ENCODE measurements at regions not wholly inside any gene's neighbourhood (a gene's known extent, or its start where the extent isn't known, plus 50 kb on each side); places are given as distances from the start of the nearest gene placed in this dataset.

DNA sequence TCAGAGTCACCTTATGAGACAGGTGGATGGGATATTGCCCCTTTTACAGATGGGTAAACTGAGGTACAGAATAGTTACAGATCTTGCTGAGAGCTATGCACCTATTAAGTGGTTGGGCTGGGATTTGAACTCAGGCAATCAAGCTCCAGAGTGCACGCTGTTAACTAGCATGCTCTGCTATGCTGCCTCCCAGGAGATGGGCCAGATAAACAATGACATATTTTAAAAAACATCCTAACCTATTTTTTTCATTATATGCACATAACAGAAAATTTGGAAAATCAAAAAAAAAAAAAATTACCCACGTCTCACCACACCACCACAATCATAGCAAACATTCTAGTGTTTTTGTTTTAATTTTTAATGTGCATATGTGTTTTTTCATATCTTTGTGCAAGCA, 123.4 kb upstream of the STC2 start:
- Histone ChIP-seq H3K9me3 (no peaks in the 10 kb centered on the region), H3K27ac (ENCODE audit: low read depth in 2 of 2, low read length in 1 of 2) (no peak overlapping the region), H3K4me3 (ENCODE audit: low read depth in 2 of 2, low read length in 1 of 2) (no peak overlapping the region), H4K20me1 (ENCODE audit: insufficient read depth) (no peaks in the 10 kb centered on the region), H3K4me1 (ENCODE audit: control insufficient read depth in 1 of 2, insufficient read depth in 2 of 2, low read depth in 1 of 2, low read length in 1 of 2) (0 out of 4 replicates have a peak, but pooled peaks cover 0 to 5% of the 10 kb centered on the region in 2 experiments), H3K36me3 (replicated peaks in 1 of 2; ENCODE audit: control insufficient read depth in 1 of 2, insufficient read depth in 2 of 2, low read length in 1 of 2) (no peaks in the 10 kb centered on the region), H3K79me2 (ENCODE audit: insufficient read depth) (no peaks in the 10 kb centered on the region), H3K4me2 (no peak overlapping the region), H3K27me3 (ENCODE audit: insufficient read depth) (peaks cover 3% of the 10 kb centered on the region; the same call in 1 of the 2 replicates), H3K9me2 (no peaks in the 10 kb centered on the region), H3F3A (replicated peaks; ENCODE audit: insufficient read depth) (peaks cover 21% of the 10 kb centered on the region), H3K9ac (no peak overlapping the region), H2AFZ (ENCODE audit: low read depth) (no peak overlapping the region)
- TF ChIP-seq TCF12 (IDR thresholded peaks at IDR 0.05) (no peak), RXRA (IDR thresholded peaks at IDR 0.05; ENCODE audit: borderline replicate concordance, low read depth) (no peak), TEAD4 (IDR thresholded peaks at IDR 0.05; ENCODE audit: borderline replicate concordance, insufficient read depth) (no peak), YY1 (IDR thresholded peaks at IDR 0.05; ENCODE audit: low read depth) (no peak), POLR2AphosphoS5 (IDR thresholded peaks at IDR 0.05; ENCODE audit: low read depth, low read length) (no peak), CHD2 (IDR thresholded peaks at IDR 0.05; ENCODE audit: low read length, partially characterized antibody) (no peak), GATA2 (CRISPR knock-in tag; IDR thresholded peaks at IDR 0.05) (no peak), EP300 (IDR thresholded peaks at IDR 0.05; ENCODE audit: borderline replicate concordance in 1 of 2, low read depth in 1 of 2, low read length in 1 of 2) (no peak)
- CTCF ChIA-PET: interaction anchor here (1.0 to 2.5 kb wide), 6 partner anchors 9 to 121 kb away, joined by 3 to 11 read pairs (median 4); no protein-coding TSS in a partner anchor
- WGBS (ENCODE audit: low lambda C conversion rate): 67% methylated on average over 2 of the region's 2 CpGs
- POLR2A ChIA-PET: no interaction called here
- no peak for DNase-seq

- ChIA-PET CTCF (interaction anchor here (0.6 to 2.5 kb wide), 8 partner anchors 9 to 137 kb away, joined by 3 to 11 read pairs (median 3); no protein-coding TSS in a partner anchor), POLR2A (no interaction called here)
- H2AFZ ChIP-seq (ENCODE audit: low read depth): no peak overlapping the region
- H3K27me3 ChIP-seq (ENCODE audit: insufficient read depth): peaks cover 7% of the 10 kb centered on the region; the same call in 1 of the 2 replicates
- DNase-seq: peak; percentile 48
- no peak overlapping the region for H3K4me3 ChIP-seq (ENCODE audit: low read depth in 2 of 2, low read length in 1 of 2)
- no peaks in the 10 kb centered on the region for H4K20me1 ChIP-seq (ENCODE audit: insufficient read depth)
- no peaks in the 10 kb centered on the region for H3K9me2 ChIP-seq
- no peak overlapping the region for H3K27ac ChIP-seq (ENCODE audit: low read depth in 2 of 2, low read length in 1 of 2)
- no peaks in the 10 kb centered on the region for H3K9me3 ChIP-seq
- 0 out of 4 replicates have a peak, but pooled peaks cover 0 to 5% of the 10 kb centered on the region in 2 experiments for H3K4me1 ChIP-seq (ENCODE audit: control insufficient read depth in 1 of 2, insufficient read depth in 2 of 2, low read depth in 1 of 2, low read length in 1 of 2)
- H3K36me3 ChIP-seq (replicated peaks in 1 of 2; ENCODE audit: control insufficient read depth in 1 of 2, insufficient read depth in 2 of 2, low read length in 1 of 2): no peaks in the 10 kb centered on the region
- H3K79me2 ChIP-seq (ENCODE audit: insufficient read depth): no peaks in the 10 kb centered on the region
- H3F3A ChIP-seq (replicated peaks; ENCODE audit: insufficient read depth): peaks cover 21% of the 10 kb centered on the region
- H3K9ac ChIP-seq: no peak overlapping the region
- TF ChIP-seq CHD2 (IDR thresholded peaks at IDR 0.05; ENCODE audit: low read length, partially characterized antibody) (no peak), POLR2AphosphoS5 (IDR thresholded peaks at IDR 0.05; ENCODE audit: low read depth, low read length) (no peak), GATA2 (CRISPR knock-in tag; IDR thresholded peaks at IDR 0.05) (no peak), FOXJ3 (CRISPR knock-in tag; IDR thresholded peaks at IDR 0.05) (no peak), RAD21 (IDR thresholded peaks at IDR 0.05; ENCODE audit: low read length) (peak; percentile 33), SIN3A (IDR thresholded peaks at IDR 0.05; ENCODE audit: borderline replicate concordance, low read depth, low read length) (no peak), NFIC (IDR thresholded peaks at IDR 0.05; ENCODE audit: borderline replicate concordance) (no peak), RCOR1 (IDR thresholded peaks at IDR 0.05; ENCODE audit: low read length) (no peak), ZBTB33 (IDR thresholded peaks at IDR 0.05; ENCODE audit: borderline replicate concordance, low read depth) (no peak), GABPA (IDR thresholded peaks at IDR 0.05; ENCODE audit: low read depth) (no peak)
- TF ChIP-seq, protein P1, sequence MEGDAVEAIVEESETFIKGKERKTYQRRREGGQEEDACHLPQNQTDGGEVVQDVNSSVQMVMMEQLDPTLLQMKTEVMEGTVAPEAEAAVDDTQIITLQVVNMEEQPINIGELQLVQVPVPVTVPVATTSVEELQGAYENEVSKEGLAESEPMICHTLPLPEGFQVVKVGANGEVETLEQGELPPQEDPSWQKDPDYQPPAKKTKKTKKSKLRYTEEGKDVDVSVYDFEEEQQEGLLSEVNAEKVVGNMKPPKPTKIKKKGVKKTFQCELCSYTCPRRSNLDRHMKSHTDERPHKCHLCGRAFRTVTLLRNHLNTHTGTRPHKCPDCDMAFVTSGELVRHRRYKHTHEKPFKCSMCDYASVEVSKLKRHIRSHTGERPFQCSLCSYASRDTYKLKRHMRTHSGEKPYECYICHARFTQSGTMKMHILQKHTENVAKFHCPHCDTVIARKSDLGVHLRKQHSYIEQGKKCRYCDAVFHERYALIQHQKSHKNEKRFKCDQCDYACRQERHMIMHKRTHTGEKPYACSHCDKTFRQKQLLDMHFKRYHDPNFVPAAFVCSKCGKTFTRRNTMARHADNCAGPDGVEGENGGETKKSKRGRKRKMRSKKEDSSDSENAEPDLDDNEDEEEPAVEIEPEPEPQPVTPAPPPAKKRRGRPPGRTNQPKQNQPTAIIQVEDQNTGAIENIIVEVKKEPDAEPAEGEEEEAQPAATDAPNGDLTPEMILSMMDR (IDR thresholded peaks at IDR 0.05): peak; percentile 49
- WGBS (ENCODE audit: low lambda C conversion rate): 56% methylated on average over 5 of the region's 5 CpGs
- no peak overlapping the region for H3K4me2 ChIP-seq
These were observed 122.8 kb upstream of the STC2 start for GRCh38 chr5:173451031-173451430.
